OCI-LY3 (cell line): ENCODE measurements at regions not wholly inside any gene's neighbourhood (a gene's known extent, or its start where the extent isn't known, plus 50 kb on each side); places are given as distances from the start of the nearest gene placed in this dataset.
"Not testable (repeated sequence)": the region's sequence is repeated elsewhere in the genome, so short reads cannot be mapped to it uniquely, and the experiment has no call there.

ENCODE experiments used
- CTCF ChIP-seq: fragments of 200-600, 300-600 bp; sonication (generic); IDR thresholded peaks from 2 replicates; pipeline ENCODE4 v1.5.1; 2014; ENCODE audit warnings: antibody characterized with exemption, low read length, low read depth
- EZH2phosphoT487 ChIP-seq: fragments of 200-600 bp; shearing (Covaris generic); IDR thresholded peaks from 2 replicates; pipeline ENCODE4 v1.6.1; 2018; ENCODE audit warnings: antibody characterized with exemption, mixed run types, low read depth

GRCh38 chrX:144208360-144209024 is 324.6 kb downstream of the UBE2NL start:
- TF ChIP-seq CTCF, EZH2phosphoT487: not testable (repeated sequence)
